ENCODE measurements at regions not wholly inside any gene's neighbourhood (a gene's known extent, or its start where the extent isn't known, plus 50 kb on each side); places are given as distances from the start of the nearest gene placed in this dataset.

GRCh38 chr13:76803831-76804230, 82.4 kb downstream of the KCTD12 start:
- H3K27me3 ChIP-seq (ENCODE audit: low read depth) = no peaks in the 10 kb centered on the region
- H3K27ac ChIP-seq (replicated peaks) = peak overlapping the region; percentile 42
- no peak overlapping the region for H3K4me3 ChIP-seq
- intact Hi-C loops (cut with micrococcal nuclease) = no loop called here
- H3K36me3 ChIP-seq = no peaks in the 10 kb centered on the region
- TF ChIP-seq CTCF (IDR thresholded peaks at IDR 0.05; ENCODE audit: borderline replicate concordance) = no peak
- no peak for DNase-seq
- H3K9me3 ChIP-seq (replicated peaks) = peaks cover 7% of the 10 kb centered on the region
- peaks cover 15% of the 10 kb centered on the region for H3K4me1 ChIP-seq

GRCh38 chr13:76800943-76801342, 85.3 kb downstream of the KCTD12 start:
- Histone ChIP-seq H3K36me3 (no peaks in the 10 kb centered on the region), H3K27me3 (ENCODE audit: low read depth) (no peaks in the 10 kb centered on the region), H3K27ac (replicated peaks) (no peak overlapping the region), H3K9me3 (replicated peaks) (no peaks in the 10 kb centered on the region), H3K4me3 (no peak overlapping the region), H3K4me1 (peaks cover 15% of the 10 kb centered on the region)
- no peak for DNase-seq
- intact Hi-C loops (cut with micrococcal nuclease) = no loop called here
- TF ChIP-seq CTCF (IDR thresholded peaks at IDR 0.05; ENCODE audit: borderline replicate concordance) = no peak

GRCh38 chr13:76799696-76800095, 86.5 kb downstream of the KCTD12 start:
- H3K27me3 ChIP-seq (ENCODE audit: low read depth) = no peaks in the 10 kb centered on the region
- H3K27ac ChIP-seq (replicated peaks) = no peak overlapping the region
- no peak for TF ChIP-seq CTCF (IDR thresholded peaks at IDR 0.05; ENCODE audit: borderline replicate concordance)
- DNase-seq = no peak
- H3K4me1 ChIP-seq = peaks cover 15% of the 10 kb centered on the region
- H3K4me3 ChIP-seq = no peak overlapping the region
- intact Hi-C loops (cut with micrococcal nuclease) = no loop called here
- no peaks in the 10 kb centered on the region for H3K36me3 ChIP-seq
- H3K9me3 ChIP-seq (replicated peaks) = no peaks in the 10 kb centered on the region

- no peak for DNase-seq
- no peaks in the 10 kb centered on the region for H3K27me3 ChIP-seq (ENCODE audit: low read depth)
- no peaks in the 10 kb centered on the region for H3K9me3 ChIP-seq (replicated peaks)
- intact Hi-C loops (cut with micrococcal nuclease) = no loop called here
- H3K27ac ChIP-seq (replicated peaks) = no peak overlapping the region
- TF ChIP-seq CTCF (IDR thresholded peaks at IDR 0.05; ENCODE audit: borderline replicate concordance) = no peak
- H3K4me3 ChIP-seq = no peak overlapping the region
- H3K4me1 ChIP-seq = peaks cover 11% of the 10 kb centered on the region
- H3K36me3 ChIP-seq = no peaks in the 10 kb centered on the region
Observed at GRCh38 chr13:76798037-76798436, 88.2 kb downstream of the KCTD12 start.

GRCh38 chr13:76797361-76797760, 88.8 kb downstream of the KCTD12 start:
- Histone ChIP-seq H3K4me1 (peaks cover 16% of the 10 kb centered on the region), H3K4me3 (no peak overlapping the region), H3K9me3 (replicated peaks) (no peaks in the 10 kb centered on the region), H3K36me3 (no peaks in the 10 kb centered on the region), H3K27ac (replicated peaks) (no peak overlapping the region), H3K27me3 (ENCODE audit: low read depth) (no peaks in the 10 kb centered on the region)
- intact Hi-C loops (cut with micrococcal nuclease) = no loop called here
- TF ChIP-seq CTCF (IDR thresholded peaks at IDR 0.05; ENCODE audit: borderline replicate concordance) = no peak
- DNase-seq = no peak

GRCh38 chr13:76796851-76797250, 89.4 kb downstream of the KCTD12 start:
- peaks cover 20% of the 10 kb centered on the region for H3K4me1 ChIP-seq
- no peaks in the 10 kb centered on the region for H3K36me3 ChIP-seq
- no peak for DNase-seq
- no peak overlapping the region for H3K27ac ChIP-seq (replicated peaks)
- no peaks in the 10 kb centered on the region for H3K27me3 ChIP-seq (ENCODE audit: low read depth)
- no peaks in the 10 kb centered on the region for H3K9me3 ChIP-seq (replicated peaks)
- TF ChIP-seq CTCF (IDR thresholded peaks at IDR 0.05; ENCODE audit: borderline replicate concordance) = no peak
- intact Hi-C loops (cut with micrococcal nuclease) = no loop called here
- no peak overlapping the region for H3K4me3 ChIP-seq

Data from left ventricle myocardium inferior (tissue), 1 donor.